GM10266 (cell line): ENCODE measurements at regions not wholly inside any gene's neighbourhood (a gene's known extent, or its start where the extent isn't known, plus 50 kb on each side); places are given as distances from the start of the nearest gene placed in this dataset.

Experiments
- DNase-seq: peaks from one replicate; pipeline ENCODE4 v3.0.0; 2012; ENCODE audit errors: extremely low spot score
- CTCF ChIP-seq: IDR thresholded peaks from 2 replicates; pipeline ENCODE4 v1.5.1; 2012; ENCODE audit warnings: mild to moderate bottlenecking, low read depth; ENCODE audit not compliant: control insufficient read depth, insufficient read depth; ENCODE audit errors: missing control alignments

- DNase-seq: no peak
- TF ChIP-seq CTCF: no peak
Observed at GRCh38 chr3:106931904-106932303, 445.3 kb upstream of the CCDC54 start.

- TF ChIP-seq CTCF: no peak
- DNase-seq: no peak
Observed at GRCh38 chr3:106936337-106936736, 440.9 kb upstream of the CCDC54 start.

- no peak for DNase-seq
- TF ChIP-seq CTCF: no peak
Observed at GRCh38 chr3:106942051-106942450, 435.2 kb upstream of the CCDC54 start.

GRCh38 chr3:106943071-106943470 lies 434.2 kb upstream of the CCDC54 start:
- DNase-seq: no peak
- TF ChIP-seq CTCF: no peak

GRCh38 chr3:106945435-106945834 lies 431.8 kb upstream of the CCDC54 start:
- no peak for DNase-seq
- no peak for TF ChIP-seq CTCF

- no peak for TF ChIP-seq CTCF
Observed at GRCh38 chr3:106946866-106947265, 430.4 kb upstream of the CCDC54 start.

GRCh38 chr3:106957029-106957428 lies 420.2 kb upstream of the CCDC54 start:
- no peak for DNase-seq
- no peak for TF ChIP-seq CTCF

More at GRCh38 chr3:106946866-106947265, 430.4 kb upstream of the CCDC54 start:
- no peak for DNase-seq
